GM23338 (cell line): ENCODE measurements at regions not wholly inside any gene's neighbourhood (a gene's known extent, or its start where the extent isn't known, plus 50 kb on each side); places are given as distances from the start of the nearest gene placed in this dataset.

ENCODE experiments used
- CREB1 ChIP-seq: fragments of 250-450 bp; sonication (Bioruptor Pico); IDR thresholded peaks from 2 replicates; pipeline ENCODE4 v1.5.0; 2020; ENCODE audit warnings: low read depth, mild to moderate bottlenecking, moderate library complexity
- CTCF ChIP-seq, 2 experiments: fragments of 200-600 bp in 1 of 2; sonication (generic) in 1 of 2; conservative IDR thresholded peaks; 2 replicates each; pipeline versions ENCODE4 v1.5.1 to v1.6.1; 2016 to 2017; ENCODE audit warnings: antibody characterized with exemption in 2 of 2, low read depth in 2 of 2, mild to moderate bottlenecking in 2 of 2, moderate library complexity in 1 of 2
- ETS1 ChIP-seq: IDR thresholded peaks from 2 replicates; pipeline ENCODE4 v1.6.1; 2016; ENCODE audit warnings: antibody characterized with exemption
- EZH2 ChIP-seq: fragments of 200-600 bp; sonication (generic); IDR thresholded peaks from one replicate; pipeline ENCODE4 v1.8.0; 2017; ENCODE audit warnings: antibody characterized with exemption, mild to moderate bottlenecking, low read depth; ENCODE audit not compliant: unreplicated experiment
- EZH2phosphoT487 ChIP-seq: fragments of 200-600 bp; sonication (generic); IDR thresholded peaks from one replicate; pipeline ENCODE4 v1.8.1; 2018; ENCODE audit warnings: antibody characterized with exemption; ENCODE audit not compliant: unreplicated experiment
- JUNB ChIP-seq: IDR thresholded peaks from one replicate; pipeline ENCODE4 v1.6.1; 2016; ENCODE audit warnings: antibody characterized with exemption; ENCODE audit not compliant: unreplicated experiment
- NANOG ChIP-seq: IDR thresholded peaks from 2 replicates; pipeline ENCODE4 v1.6.1; 2016; ENCODE audit warnings: antibody characterized with exemption, borderline replicate concordance
- POLR2AphosphoS5 ChIP-seq: IDR thresholded peaks from 2 replicates; pipeline ENCODE4 v1.6.1; 2016; ENCODE audit warnings: antibody characterized with exemption, low read depth
- REST ChIP-seq: IDR thresholded peaks from one replicate; pipeline ENCODE4 v1.6.1; 2018; ENCODE audit warnings: antibody characterized with exemption; ENCODE audit not compliant: unreplicated experiment
- ZNF114 ChIP-seq: fragments of 250-450 bp; sonication (Bioruptor Pico); IDR thresholded peaks from 2 replicates; pipeline ENCODE4 v1.5.0; 2020; ENCODE audit warnings: mild to moderate bottlenecking, moderate library complexity
- ZNF331 ChIP-seq: fragments of 250-450 bp; sonication (Bioruptor Pico); IDR thresholded peaks from 2 replicates; pipeline ENCODE4 v1.5.0; 2020; ENCODE audit warnings: low read depth, mild to moderate bottlenecking, moderate library complexity
- ZNF462 ChIP-seq: fragments of 250-450 bp; sonication (Bioruptor Pico); IDR thresholded peaks from 2 replicates; pipeline ENCODE4 v1.5.0; 2020; ENCODE audit warnings: mild to moderate bottlenecking, moderate library complexity

- TF ChIP-seq CTCF (conservative IDR thresholded peaks at IDR 0.05; ENCODE audit: low read depth in 2 of 2): no peak
- no peak for TF ChIP-seq CREB1 (CRISPR knock-in tag)
- no peak for TF ChIP-seq POLR2AphosphoS5
- TF ChIP-seq ZNF462 (CRISPR knock-in tag): no peak
- no peak for TF ChIP-seq ZNF331 (CRISPR knock-in tag)
- no peak for TF ChIP-seq EZH2
- no peak for TF ChIP-seq JUNB
- no peak for TF ChIP-seq REST
- TF ChIP-seq EZH2phosphoT487: no peak
- no peak for TF ChIP-seq NANOG
- TF ChIP-seq ETS1: no peak
- TF ChIP-seq ZNF114 (CRISPR knock-in tag): no peak
Measured at GRCh38 chr7:32142649-32143048, 72.4 kb upstream of the PDE1C start.
